Stomach (tissue), 4 donors: ENCODE measurements at regions not wholly inside any gene's neighbourhood (a gene's known extent, or its start where the extent isn't known, plus 50 kb on each side); places are given as distances from the start of the nearest gene placed in this dataset.

ENCODE experiments used
- CTCF ChIP-seq, 7 experiments: fragments of 450-650 bp in 4 of 7; fragments of 200-600 bp in 3 of 7; sonication (generic) in 3 of 7; IDR thresholded peaks; one replicate each; pipeline ENCODE4 v1.5.1; 2016 to 2019; ENCODE audit warnings: antibody characterized with exemption in 7 of 7, control low read depth in 2 of 7, mild to moderate bottlenecking in 1 of 7
- POLR2A ChIP-seq, 4 donors: fragments of 450-650 bp; IDR thresholded peaks; one replicate each; pipeline ENCODE4 v1.6.1; 2016; ENCODE audit warnings: antibody characterized with exemption in 4 of 4, control low read depth in 2 of 4, mild to moderate bottlenecking in 1 of 4, moderate library complexity in 1 of 4
- POLR2AphosphoS5 ChIP-seq, 3 donors: sonication (generic); formaldehyde crosslinking; IDR thresholded peaks; one replicate each; pipeline ENCODE4 v1.6.1; 2016; ENCODE audit warnings: antibody characterized with exemption in 3 of 3

DNA sequence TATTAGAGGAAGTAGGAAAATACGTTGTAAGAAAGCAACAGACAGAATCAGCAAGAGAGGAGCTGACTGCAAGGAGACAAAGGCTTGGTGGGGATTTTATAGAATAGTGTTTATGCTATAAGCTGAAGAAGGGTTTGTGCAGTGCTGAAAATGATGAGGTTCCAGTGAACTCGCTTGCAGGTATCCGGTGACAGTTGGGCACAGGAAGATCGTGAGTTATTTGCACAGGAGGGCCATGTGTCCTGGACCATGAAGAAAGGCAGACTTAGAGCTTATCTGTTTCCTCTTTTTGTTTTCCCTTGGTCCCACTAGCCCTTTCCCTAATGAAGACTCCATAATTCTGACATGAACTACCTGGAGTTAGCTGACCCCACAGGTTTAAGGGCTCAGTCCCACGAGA lies 61.4 kb downstream of the NXNL2 start:
- TF ChIP-seq POLR2AphosphoS5 (IDR thresholded peaks at IDR 0.05) = no peak
- TF ChIP-seq CTCF (IDR thresholded peaks at IDR 0.05) = no peak
- no peak for TF ChIP-seq POLR2A (IDR thresholded peaks at IDR 0.05)
